ENCODE measurements at regions not wholly inside any gene's neighbourhood (a gene's known extent, or its start where the extent isn't known, plus 50 kb on each side); places are given as distances from the start of the nearest gene placed in this dataset.

- BruUV-seq (replicated peaks) = no TSS peak
- H3K4me3 ChIP-seq = no peak overlapping the region
- no peaks in the 10 kb centered on the region for H3K27me3 ChIP-seq (ENCODE audit: insufficient read depth, low read depth)
- H3K27ac ChIP-seq = no peak overlapping the region
- H3K79me2 ChIP-seq (ENCODE audit: low read depth) = no peaks in the 10 kb centered on the region
- CTCF ChIA-PET = no interaction called here
- no peaks in the 10 kb centered on the region for H3K36me3 ChIP-seq (ENCODE audit: low read depth)
- no peaks in the 10 kb centered on the region for H3K4me1 ChIP-seq (replicated peaks; ENCODE audit: insufficient read depth)
- POLR2A ChIA-PET (ENCODE audit: unreplicated experiment) = no interaction called here
- no peaks in the 10 kb centered on the region for H3K9me2 ChIP-seq (ENCODE audit: insufficient read depth)
- DNase-seq = no peak
- no peaks in the 10 kb centered on the region for H3F3A ChIP-seq (ENCODE audit: insufficient read depth, low read depth)
- no peak overlapping the region for H3K4me2 ChIP-seq
- intact Hi-C loops (cut with micrococcal nuclease; ENCODE audit: unreplicated experiment) = no loop called here
- TF ChIP-seq EZH2 (IDR thresholded peaks at IDR 0.05; ENCODE audit: low read depth) = no peak
- TF ChIP-seq CTCF (conservative IDR thresholded peaks at IDR 0.05) = no peak
- H4K20me1 ChIP-seq (ENCODE audit: insufficient read depth) = no peaks in the 10 kb centered on the region
- H3K9me3 ChIP-seq (ENCODE audit: insufficient read depth, low read depth) = no peaks in the 10 kb centered on the region
- H2AFZ ChIP-seq = no peak overlapping the region
These were observed 150.1 kb downstream of the SNX10 start for GRCh38 chr7:26441611-26442277.

- POLR2A ChIA-PET (ENCODE audit: unreplicated experiment) = no interaction called here
- Histone ChIP-seq H3K9me2 (ENCODE audit: insufficient read depth) (no peaks in the 10 kb centered on the region), H3K36me3 (ENCODE audit: low read depth) (no peaks in the 10 kb centered on the region), H2AFZ (no peak overlapping the region), H3K27me3 (ENCODE audit: insufficient read depth, low read depth) (no peaks in the 10 kb centered on the region), H3K4me2 (no peak overlapping the region), H3K4me3 (no peak overlapping the region), H3F3A (ENCODE audit: insufficient read depth, low read depth) (no peaks in the 10 kb centered on the region), H3K9me3 (ENCODE audit: insufficient read depth, low read depth) (no peaks in the 10 kb centered on the region), H3K79me2 (ENCODE audit: low read depth) (no peaks in the 10 kb centered on the region), H4K20me1 (ENCODE audit: insufficient read depth) (no peaks in the 10 kb centered on the region), H3K27ac (no peak overlapping the region), H3K4me1 (replicated peaks; ENCODE audit: insufficient read depth) (no peaks in the 10 kb centered on the region)
- intact Hi-C loops (cut with micrococcal nuclease; ENCODE audit: unreplicated experiment) = no loop called here
- CTCF ChIA-PET = no interaction called here
- TF ChIP-seq CTCF (conservative IDR thresholded peaks at IDR 0.05) (no peak), EZH2 (IDR thresholded peaks at IDR 0.05; ENCODE audit: low read depth) (no peak)
- BruUV-seq (replicated peaks) = no TSS peak
- no peak for DNase-seq
These were observed 151.3 kb downstream of the SNX10 start for GRCh38 chr7:26443006-26443405.

DNA sequence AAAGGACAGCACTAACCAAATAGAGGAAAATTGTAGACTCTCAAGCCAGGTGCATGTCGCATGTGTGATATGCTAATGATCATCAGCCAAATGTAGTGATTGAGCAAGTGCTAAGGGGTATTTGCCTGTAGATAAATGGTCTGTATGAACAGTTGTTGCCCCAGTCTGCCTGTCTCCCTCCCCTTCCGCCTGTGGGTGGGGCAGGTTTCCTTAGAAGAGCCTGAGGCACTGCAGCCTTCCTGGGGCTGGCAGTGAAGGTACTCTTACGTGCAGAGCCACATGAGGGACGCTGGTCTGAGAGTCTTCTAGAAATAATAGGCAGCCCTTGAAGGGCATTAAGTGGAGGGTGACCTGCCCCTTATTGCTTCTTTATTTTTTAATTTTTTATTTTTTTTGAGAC is 152.1 kb downstream of the SNX10 start:
- Histone ChIP-seq H3K4me2 (no peak overlapping the region), H3K4me3 (no peak overlapping the region), H3K27ac (no peak overlapping the region), H3K36me3 (ENCODE audit: low read depth) (no peaks in the 10 kb centered on the region), H3K9me2 (ENCODE audit: insufficient read depth) (no peaks in the 10 kb centered on the region), H3F3A (ENCODE audit: insufficient read depth, low read depth) (no peaks in the 10 kb centered on the region), H3K4me1 (replicated peaks; ENCODE audit: insufficient read depth) (no peaks in the 10 kb centered on the region), H3K79me2 (ENCODE audit: low read depth) (no peaks in the 10 kb centered on the region), H3K9me3 (ENCODE audit: insufficient read depth, low read depth) (no peaks in the 10 kb centered on the region), H2AFZ (no peak overlapping the region), H4K20me1 (ENCODE audit: insufficient read depth) (no peaks in the 10 kb centered on the region), H3K27me3 (ENCODE audit: insufficient read depth, low read depth) (no peaks in the 10 kb centered on the region)
- ChIA-PET POLR2A (ENCODE audit: unreplicated experiment) (no interaction called here), CTCF (no interaction called here)
- no TSS peak for BruUV-seq (replicated peaks)
- no peak for TF ChIP-seq CTCF (conservative IDR thresholded peaks at IDR 0.05)
- no peak for TF ChIP-seq EZH2 (IDR thresholded peaks at IDR 0.05; ENCODE audit: low read depth)
- no peak for DNase-seq
- intact Hi-C loops (cut with micrococcal nuclease; ENCODE audit: unreplicated experiment) = no loop called here
